Caco-2 (cell line): ENCODE measurements at regions not wholly inside any gene's neighbourhood (a gene's known extent, or its start where the extent isn't known, plus 50 kb on each side); places are given as distances from the start of the nearest gene placed in this dataset.
"Not testable (repeated sequence)": the region's sequence is repeated elsewhere in the genome, so short reads cannot be mapped to it uniquely, and the experiment has no call there.

Source experiments
- BruUV-seq: library from RNA; stranded (reverse); fragments of 400-500 nt; replicated peaks from 2 replicates; lab custom pipeline; 2021; lab: Mats Ljungman, UMichigan
- CTCF ChIA-PET: fragments of 300-600 bp; sonication (Branson Sonifier 250); formaldehyde crosslinking; loops from one replicate; lab custom pipeline; 2022; ENCODE audit warnings: antibody characterized with exemption; lab: Charles Lee
- POLR2A ChIA-PET: fragments of 300-600 bp; sonication (Branson Sonifier 250); formaldehyde crosslinking; loops from one replicate; lab custom pipeline; 2022; ENCODE audit warnings: antibody characterized with exemption; lab: Charles Lee
- DNase-seq, 2 experiments: peaks; one replicate each; pipeline versions ENCODE4 v3.0.0 to v3.0.0-alpha.2; 2020 to 2022
- H3K27me3 ChIP-seq: replicated peaks from 2 replicates; pipeline ENCODE4 v1.6.0; 2011; ENCODE audit warnings: low read length; ENCODE audit not compliant: control insufficient read depth, insufficient read depth
- H3K36me3 ChIP-seq: 2 replicates; pipeline ENCODE4 v1.5.1; 2011; ENCODE audit warnings: low read length; ENCODE audit not compliant: control insufficient read depth, insufficient read depth
- H3K4me1 ChIP-seq: fragments of 250-450 bp; sonication (Bioruptor Pico); 2 replicates; pipeline ENCODE4 v1.5.1; 2020; ENCODE audit warnings: mild to moderate bottlenecking
- H3K4me3 ChIP-seq: 2 replicates; pipeline ENCODE4 v1.5.1; 2011; ENCODE audit warnings: low read depth, mild to moderate bottlenecking, control low read depth, low read length
- H3K9me3 ChIP-seq: fragments of 250-450 bp; sonication (Bioruptor Pico); 2 replicates; pipeline ENCODE4 v1.5.1; 2020; ENCODE audit warnings: mild to moderate bottlenecking, moderate library complexity
- H3K27ac Mint-ChIP-seq: one replicate; pipeline ENCODE4 v1.8.0; 2022; ENCODE audit warnings: mixed read lengths; ENCODE audit not compliant: unreplicated experiment
- H3K27me3 Mint-ChIP-seq: one replicate; pipeline ENCODE4 v1.8.0; 2022; ENCODE audit warnings: mixed read lengths; ENCODE audit not compliant: insufficient read depth, unreplicated experiment
- H3K36me3 Mint-ChIP-seq: one replicate; pipeline ENCODE4 v1.8.0; 2022; ENCODE audit warnings: mild to moderate bottlenecking, mixed read lengths; ENCODE audit not compliant: insufficient read depth, unreplicated experiment
- H3K4me1 Mint-ChIP-seq: one replicate; pipeline ENCODE4 v1.8.0; 2022; ENCODE audit warnings: low read depth, mixed read lengths; ENCODE audit not compliant: unreplicated experiment
- H3K4me3 Mint-ChIP-seq: one replicate; pipeline ENCODE4 v1.8.0; 2022; ENCODE audit warnings: mild to moderate bottlenecking, moderate library complexity, mixed read lengths; ENCODE audit not compliant: unreplicated experiment
- H3K9me3 Mint-ChIP-seq: one replicate; pipeline ENCODE4 v1.8.0; 2022; ENCODE audit warnings: mixed read lengths; ENCODE audit not compliant: unreplicated experiment
- CTCF ChIP-seq, 2 experiments: fragments of 200-600 bp in 1 of 2; IDR thresholded peaks; 1 replicate in 1 of 2; 2 replicates in 1 of 2; pipeline versions ENCODE4 v1.5.1 to v1.8.0; 2011 to 2022; ENCODE audit warnings: antibody characterized with exemption in 1 of 2, control low read depth in 1 of 2, inconsistent platforms in 1 of 2, low read depth in 1 of 2, low read length in 1 of 2, mild to moderate bottlenecking in 1 of 2, moderate library complexity in 1 of 2; ENCODE audit not compliant: insufficient read depth in 1 of 2, severe bottlenecking in 1 of 2, unreplicated experiment in 1 of 2
- intact Hi-C: fragments of 100-400 bp; cut with micrococcal nuclease; formaldehyde crosslinking; loops from one replicate; pipeline ENCODE4 v1.10.0; 2022; ENCODE audit not compliant: unreplicated experiment

GRCh38 chr17:31738067-31738466, 121.0 kb downstream of the COPRS start:
- Mint-ChIP-seq H3K4me3 (no peak overlapping the region), H3K9me3 (no peaks in the 10 kb centered on the region), H3K27me3 (no peaks in the 10 kb centered on the region), H3K27ac (no peak overlapping the region), H3K4me1 (peaks cover 11% of the 10 kb centered on the region), H3K36me3 (no peaks in the 10 kb centered on the region)
- Histone ChIP-seq H3K4me3 (no peak overlapping the region), H3K9me3 (no peaks in the 10 kb centered on the region), H3K27me3 (no peaks in the 10 kb centered on the region), H3K4me1 (no peaks in the 10 kb centered on the region), H3K36me3 (no peaks in the 10 kb centered on the region)
- POLR2A ChIA-PET, result no interaction called here
- CTCF ChIA-PET, result no interaction called here
- TF ChIP-seq CTCF (IDR thresholded peaks at IDR 0.05; ENCODE audit: insufficient read depth in 1 of 2, low read depth in 1 of 2, low read length in 1 of 2, severe bottlenecking in 1 of 2, unreplicated experiment in 1 of 2), result no peak
- no TSS peak for BruUV-seq
- intact Hi-C loops, result no loop called here
- no peak for DNase-seq

- Histone ChIP-seq H3K9me3 (no peaks in the 10 kb centered on the region; the same call in 1 of the 2 replicates), H3K36me3 (no peaks in the 10 kb centered on the region), H3K4me1 (no peaks in the 10 kb centered on the region), H3K4me3 (no peak overlapping the region), H3K27me3 (no peaks in the 10 kb centered on the region)
- no peak for DNase-seq
- Mint-ChIP-seq H3K4me1 (peaks cover 11% of the 10 kb centered on the region), H3K27ac (no peak overlapping the region), H3K9me3 (no peaks in the 10 kb centered on the region), H3K4me3 (no peak overlapping the region), H3K27me3 (no peaks in the 10 kb centered on the region), H3K36me3 (no peaks in the 10 kb centered on the region)
- ChIA-PET CTCF (no interaction called here), POLR2A (no interaction called here)
- BruUV-seq, result no TSS peak
- TF ChIP-seq CTCF (IDR thresholded peaks at IDR 0.05; ENCODE audit: insufficient read depth in 1 of 2, low read depth in 1 of 2, low read length in 1 of 2, severe bottlenecking in 1 of 2, unreplicated experiment in 1 of 2), result no peak
- intact Hi-C loops, result no loop called here
Observed at GRCh38 chr17:31736855-31737625, 122.0 kb downstream of the COPRS start.

- H3K9me3 ChIP-seq, result peaks cover 3% of the 10 kb centered on the region; the same call in 1 of the 2 replicates
- peak in 1 of 2 experiments; percentile 9 for TF ChIP-seq CTCF (IDR thresholded peaks at IDR 0.05; ENCODE audit: insufficient read depth in 1 of 2, low read depth in 1 of 2, low read length in 1 of 2, severe bottlenecking in 1 of 2, unreplicated experiment in 1 of 2)
- peak in 1 of 2 experiments; percentile 29 for DNase-seq
- H3K27me3 ChIP-seq, result no peaks in the 10 kb centered on the region
- H3K4me1 ChIP-seq, result no peaks in the 10 kb centered on the region
- H3K4me3 ChIP-seq, result no peak overlapping the region
- no peaks in the 10 kb centered on the region for H3K4me1 Mint-ChIP-seq
- H3K27me3 Mint-ChIP-seq, result no peaks in the 10 kb centered on the region
- ChIA-PET CTCF (no interaction called here), POLR2A (no interaction called here)
- H3K9me3 Mint-ChIP-seq, result no peaks in the 10 kb centered on the region
- no TSS peak for BruUV-seq
- no peak overlapping the region for H3K27ac Mint-ChIP-seq
- intact Hi-C loops, result no loop called here
- peaks cover 5% of the 10 kb centered on the region for H3K36me3 Mint-ChIP-seq
- H3K36me3 ChIP-seq, result no peaks in the 10 kb centered on the region
- no peak overlapping the region for H3K4me3 Mint-ChIP-seq
Observed at GRCh38 chr17:31733326-31733725, 125.7 kb downstream of the COPRS start.

- H3K36me3 ChIP-seq, H3K4me3 Mint-ChIP-seq, H3K27ac Mint-ChIP-seq, H3K4me3 ChIP-seq, H3K4me1 ChIP-seq, POLR2A ChIA-PET, H3K4me1 Mint-ChIP-seq, intact Hi-C loops, DNase-seq, BruUV-seq, H3K36me3 Mint-ChIP-seq, H3K9me3 Mint-ChIP-seq, H3K9me3 ChIP-seq, H3K27me3 ChIP-seq, H3K27me3 Mint-ChIP-seq: not testable (repeated sequence)
- CTCF ChIA-PET, result interaction anchor here (0.7 kb wide), 1 partner anchor 111 kb away, joined by 4 read pairs; no protein-coding TSS in a partner anchor
Observed at GRCh38 chr17:31731585-31732154, 127.4 kb downstream of the COPRS start.
